ENCODE measurements at regions not wholly inside any gene's neighbourhood (a gene's known extent, or its start where the extent isn't known, plus 50 kb on each side); places are given as distances from the start of the nearest gene placed in this dataset.

DNA sequence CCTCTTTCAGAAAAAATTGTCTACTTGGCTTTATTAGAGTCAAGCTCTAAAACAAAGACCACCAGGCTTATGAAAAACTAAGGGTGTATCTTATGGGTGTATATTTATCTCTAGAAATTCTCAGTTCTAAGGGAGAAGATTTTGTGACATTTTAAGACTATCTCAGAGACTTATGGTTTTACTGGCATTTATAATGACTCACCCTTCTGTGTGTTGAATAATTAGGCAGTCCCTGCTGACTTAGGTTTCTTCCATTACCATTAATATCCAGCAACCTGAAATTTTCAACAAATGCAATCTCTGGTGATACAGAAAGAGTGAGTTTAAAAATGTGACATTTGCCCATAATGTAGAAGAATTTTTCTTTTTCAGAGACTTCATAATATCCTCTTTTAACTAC is 1015.0 kb upstream of the AGA start:
- Histone ChIP-seq H3K27ac (no peak overlapping the region), H3K4me1 (no peaks in the 10 kb centered on the region), H3K9me3 (no peaks in the 10 kb centered on the region), H3K27me3 (no peaks in the 10 kb centered on the region), H3K36me3 (ENCODE audit: low read depth, missing control alignments) (no peaks in the 10 kb centered on the region), H3K4me3 (no peak overlapping the region)
- TF ChIP-seq, protein P1, sequence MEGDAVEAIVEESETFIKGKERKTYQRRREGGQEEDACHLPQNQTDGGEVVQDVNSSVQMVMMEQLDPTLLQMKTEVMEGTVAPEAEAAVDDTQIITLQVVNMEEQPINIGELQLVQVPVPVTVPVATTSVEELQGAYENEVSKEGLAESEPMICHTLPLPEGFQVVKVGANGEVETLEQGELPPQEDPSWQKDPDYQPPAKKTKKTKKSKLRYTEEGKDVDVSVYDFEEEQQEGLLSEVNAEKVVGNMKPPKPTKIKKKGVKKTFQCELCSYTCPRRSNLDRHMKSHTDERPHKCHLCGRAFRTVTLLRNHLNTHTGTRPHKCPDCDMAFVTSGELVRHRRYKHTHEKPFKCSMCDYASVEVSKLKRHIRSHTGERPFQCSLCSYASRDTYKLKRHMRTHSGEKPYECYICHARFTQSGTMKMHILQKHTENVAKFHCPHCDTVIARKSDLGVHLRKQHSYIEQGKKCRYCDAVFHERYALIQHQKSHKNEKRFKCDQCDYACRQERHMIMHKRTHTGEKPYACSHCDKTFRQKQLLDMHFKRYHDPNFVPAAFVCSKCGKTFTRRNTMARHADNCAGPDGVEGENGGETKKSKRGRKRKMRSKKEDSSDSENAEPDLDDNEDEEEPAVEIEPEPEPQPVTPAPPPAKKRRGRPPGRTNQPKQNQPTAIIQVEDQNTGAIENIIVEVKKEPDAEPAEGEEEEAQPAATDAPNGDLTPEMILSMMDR (IDR thresholded peaks at IDR 0.05): no peak
- TF ChIP-seq POLR2A (IDR thresholded peaks at IDR 0.05): no peak
- intact Hi-C loops (cut with DNase I; ENCODE audit: low total_unique reads): no loop called here
- DNase-seq: no peak

DNA sequence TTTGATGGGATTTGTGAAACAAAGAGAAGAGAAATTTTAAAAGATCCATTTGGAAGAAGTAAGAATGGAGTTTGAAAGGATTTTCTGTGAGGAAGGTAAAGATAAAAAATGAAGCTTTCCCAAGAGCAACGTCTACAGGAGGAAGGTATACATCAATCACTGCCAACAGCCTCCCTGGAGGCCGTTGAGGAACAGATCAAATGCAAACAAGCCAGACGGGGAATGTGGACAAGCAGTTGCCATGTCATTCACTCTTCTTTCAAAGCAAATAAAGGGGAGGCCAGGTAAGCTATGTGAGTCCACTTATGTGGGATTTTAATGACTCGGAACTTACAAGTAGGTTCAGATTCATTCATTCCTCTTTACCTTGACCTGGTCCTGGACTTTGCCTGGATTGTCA is 1020.5 kb upstream of the AGA start:
- Histone ChIP-seq H3K9me3 (no peaks in the 10 kb centered on the region), H3K27ac (no peak overlapping the region), H3K4me3 (no peak overlapping the region), H3K4me1 (no peaks in the 10 kb centered on the region), H3K36me3 (ENCODE audit: low read depth, missing control alignments) (no peaks in the 10 kb centered on the region), H3K27me3 (no peaks in the 10 kb centered on the region)
- intact Hi-C loops (cut with DNase I; ENCODE audit: low total_unique reads): no loop called here
- no peak for DNase-seq
- 59 to 63% methylated on average over 4 of the region's 4 CpGs for WGBS, 2 donors
- TF ChIP-seq POLR2A (IDR thresholded peaks at IDR 0.05): no peak
- TF ChIP-seq, protein P1 (IDR thresholded peaks at IDR 0.05): no peak

DNA sequence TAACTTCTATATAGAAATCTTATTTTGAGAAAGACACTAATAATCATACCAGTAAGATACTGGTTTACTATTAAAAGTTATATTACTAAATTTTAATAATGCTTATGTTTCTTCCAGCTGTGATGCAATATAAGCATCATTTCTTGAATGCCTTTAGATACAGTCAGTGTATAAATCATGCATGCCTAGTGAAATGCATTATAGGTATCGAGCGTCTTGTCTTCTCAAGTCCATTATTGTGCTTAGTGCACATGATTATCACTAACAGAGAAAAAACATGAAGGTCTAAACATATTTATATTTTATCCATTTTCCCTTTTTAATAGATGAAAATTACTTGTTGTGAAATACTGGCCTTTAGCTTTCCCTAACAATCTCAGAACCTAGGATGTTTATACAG is 1021.5 kb upstream of the AGA start:
- Histone ChIP-seq H3K36me3 (ENCODE audit: low read depth, missing control alignments) (no peaks in the 10 kb centered on the region), H3K4me3 (no peak overlapping the region), H3K4me1 (no peaks in the 10 kb centered on the region), H3K9me3 (no peaks in the 10 kb centered on the region), H3K27ac (no peak overlapping the region), H3K27me3 (no peaks in the 10 kb centered on the region)
- DNase-seq: no peak
- TF ChIP-seq, protein P1 (IDR thresholded peaks at IDR 0.05): no peak
- TF ChIP-seq POLR2A (IDR thresholded peaks at IDR 0.05): no peak
- 87 to 89% methylated on average over 2 of the region's 2 CpGs for WGBS, 2 donors
- intact Hi-C loops (cut with DNase I; ENCODE audit: low total_unique reads): no loop called here

DNA sequence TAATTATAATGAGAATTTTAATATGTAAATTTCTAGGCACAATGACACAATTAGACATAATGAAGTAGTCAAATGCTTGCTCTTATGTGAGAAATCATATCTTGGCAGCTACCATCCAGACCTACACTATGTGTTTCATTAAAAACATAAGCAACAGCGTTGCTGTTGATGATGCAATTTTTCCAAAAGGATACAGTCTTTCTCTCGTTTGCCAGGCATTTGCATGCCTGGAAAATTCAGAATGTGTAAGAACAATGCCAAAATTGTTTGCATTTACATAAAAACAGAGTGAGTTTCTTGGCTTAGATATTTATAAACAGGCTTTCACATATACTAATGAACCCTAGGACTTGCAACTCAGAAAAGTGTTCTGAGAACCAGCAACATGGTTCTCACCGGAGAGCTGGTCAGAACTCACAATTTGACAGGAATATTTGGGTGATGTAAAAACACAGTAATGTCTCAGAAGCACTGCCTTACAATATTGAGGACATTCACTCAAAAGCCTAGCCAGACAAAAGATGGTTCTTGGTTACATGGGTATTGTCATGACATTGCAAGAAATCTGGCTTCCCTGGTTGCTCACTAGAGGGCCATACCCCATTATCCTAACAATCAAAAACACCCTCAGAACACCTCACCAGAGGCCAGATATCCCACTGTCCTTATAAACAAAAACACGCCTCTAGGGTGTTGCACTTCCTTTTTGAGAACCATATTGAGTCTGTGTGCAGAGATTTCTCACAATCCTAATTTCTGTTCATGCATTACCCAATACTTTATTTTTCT is 1029.0 kb upstream of the AGA start:
- Histone ChIP-seq H3K27me3 (no peaks in the 10 kb centered on the region), H3K4me3 (no peak overlapping the region), H3K4me1 (no peaks in the 10 kb centered on the region), H3K9me3 (no peaks in the 10 kb centered on the region), H3K27ac (no peak overlapping the region), H3K36me3 (ENCODE audit: low read depth, missing control alignments) (no peaks in the 10 kb centered on the region)
- WGBS, 2 donors: 81 to 83% methylated on average over 4 of the region's 4 CpGs
- no peak for TF ChIP-seq POLR2A (IDR thresholded peaks at IDR 0.05)
- TF ChIP-seq, protein P1 (IDR thresholded peaks at IDR 0.05): no peak
- no peak for DNase-seq
- intact Hi-C loops (cut with DNase I; ENCODE audit: low total_unique reads): no loop called here

DNA sequence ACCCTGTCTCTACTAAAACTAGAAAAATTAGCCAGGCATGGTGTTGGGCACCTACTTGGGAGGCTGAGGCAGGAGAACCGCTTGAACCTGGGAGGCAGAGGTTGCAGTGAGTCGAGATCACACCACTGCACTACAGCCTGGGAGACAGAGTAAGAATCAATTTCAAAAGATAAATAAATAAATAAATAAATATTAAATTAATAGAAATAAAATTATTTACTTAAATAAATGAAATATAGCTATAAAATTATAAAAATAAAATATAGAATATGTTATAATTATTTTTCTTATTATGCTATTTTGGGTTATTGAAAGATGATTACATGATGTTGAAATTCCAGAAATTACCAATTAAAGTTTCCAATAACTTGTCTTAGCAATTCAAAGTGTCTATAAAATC is 1029.8 kb upstream of the AGA start:
- Histone ChIP-seq H3K27me3 (no peaks in the 10 kb centered on the region), H3K9me3 (no peaks in the 10 kb centered on the region), H3K36me3 (ENCODE audit: low read depth, missing control alignments) (no peaks in the 10 kb centered on the region), H3K4me1 (no peaks in the 10 kb centered on the region), H3K4me3 (no peak overlapping the region), H3K27ac (no peak overlapping the region)
- WGBS, 2 donors: 85 to 100% methylated on average over 2 of the region's 2 CpGs
- no peak for DNase-seq
- TF ChIP-seq, protein P1 (IDR thresholded peaks at IDR 0.05): no peak
- no peak for TF ChIP-seq POLR2A (IDR thresholded peaks at IDR 0.05)
- intact Hi-C loops (cut with DNase I; ENCODE audit: low total_unique reads): no loop called here
